ENCODE measurements at regions not wholly inside any gene's neighbourhood (a gene's known extent, or its start where the extent isn't known, plus 50 kb on each side); places are given as distances from the start of the nearest gene placed in this dataset.

GRCh38 chr11:28773606-28774005, 665.4 kb downstream of the METTL15 start:
- TF ChIP-seq CREB1 (IDR thresholded peaks at IDR 0.05; ENCODE audit: low read depth) (no peak), EP300 (IDR thresholded peaks at IDR 0.05; ENCODE audit: borderline replicate concordance) (no peak), REST (IDR thresholded peaks at IDR 0.05; ENCODE audit: low read depth) (no peak), YY1 (IDR thresholded peaks at IDR 0.05; ENCODE audit: low read depth) (no peak), RAD21 (IDR thresholded peaks at IDR 0.05; ENCODE audit: low read depth) (no peak), EGR1 (IDR thresholded peaks at IDR 0.05) (no peak), CEBPB (IDR thresholded peaks at IDR 0.05) (no peak), TAF1 (IDR thresholded peaks at IDR 0.05; ENCODE audit: low read depth) (no peak), MAX (IDR thresholded peaks at IDR 0.05) (no peak), USF1 (IDR thresholded peaks at IDR 0.05) (no peak), TEAD4 (IDR thresholded peaks at IDR 0.05) (no peak), NFIC (IDR thresholded peaks at IDR 0.05) (no peak), TCF12 (IDR thresholded peaks at IDR 0.05; ENCODE audit: low read depth) (no peak)

Data from Ishikawa (cell line).